A549 (cell line): ENCODE measurements at regions not wholly inside any gene's neighbourhood (a gene's known extent, or its start where the extent isn't known, plus 50 kb on each side); places are given as distances from the start of the nearest gene placed in this dataset.

Experiments used
- CTCF ChIP-seq: fragments of >200 bp; sonication (Bioruptor Twin); formaldehyde crosslinking; IDR thresholded peaks from 3 replicates; pipeline ENCODE4 v1.5.1; 2016
- JUNB ChIP-seq: fragments of >200 bp; sonication (Bioruptor Twin); formaldehyde crosslinking; IDR thresholded peaks from 2 replicates; pipeline ENCODE4 v1.6.1; 2016
- SREBF2 ChIP-seq: fragments of 450-650 bp; IDR thresholded peaks from 2 replicates; pipeline ENCODE4 v1.6.1; 2014; ENCODE audit warnings: mild to moderate bottlenecking, moderate library complexity

GRCh38 chr2:187198136-187198535 is 249.9 kb downstream of the CALCRL start:
- TF ChIP-seq CTCF (no peak), SREBF2 (no peak), JUNB (no peak)
